GM19455 (cell line): ENCODE measurements at regions not wholly inside any gene's neighbourhood (a gene's known extent, or its start where the extent isn't known, plus 50 kb on each side); places are given as distances from the start of the nearest gene placed in this dataset.

Source experiments
- ATAC-seq: cut with Tn5 transposase; IDR thresholded peaks from one replicate; pipeline ENCODE4 v1.9.1; 2021; ENCODE audit not compliant: unreplicated experiment

DNA sequence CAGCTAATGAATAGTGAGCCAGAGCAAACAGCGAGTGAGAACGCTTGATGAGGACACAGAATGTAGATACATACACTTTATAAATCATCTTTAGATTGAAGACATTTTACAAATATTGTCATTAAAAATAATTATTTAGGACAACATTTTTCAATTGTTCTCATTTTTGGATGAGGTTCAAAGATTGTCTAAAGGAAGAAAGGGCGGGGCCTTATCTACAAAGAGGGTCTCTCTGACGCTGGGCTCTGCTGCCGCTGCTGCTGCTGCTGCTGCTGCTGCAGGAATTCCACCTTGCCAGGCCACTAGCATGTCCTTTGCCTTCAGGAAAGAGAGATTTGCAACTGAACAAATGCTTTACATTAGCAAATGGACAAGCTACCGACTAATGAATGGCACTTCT is 220.7 kb upstream of the TMEM161B start:
- no peak for ATAC-seq

DNA sequence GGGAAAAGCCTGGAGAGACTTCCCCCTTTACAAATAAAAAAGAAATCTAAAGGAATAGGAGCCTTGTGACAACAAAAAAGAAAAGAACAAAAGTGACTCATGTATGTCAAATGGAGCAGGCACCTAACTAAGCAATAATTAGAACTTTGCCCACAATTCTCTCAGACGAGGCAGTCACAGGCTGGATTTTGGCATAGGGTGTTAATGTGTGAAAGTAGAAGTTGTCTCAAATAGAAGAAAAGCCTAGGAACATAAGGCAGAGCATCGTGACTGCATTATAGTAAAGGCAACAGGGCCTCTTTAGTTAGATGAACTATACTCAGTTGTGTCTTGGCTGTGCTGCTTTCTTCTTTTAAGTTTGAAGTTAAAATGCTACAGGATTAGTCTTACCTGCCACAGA is 219.9 kb upstream of the TMEM161B start:
- no peak for ATAC-seq

DNA sequence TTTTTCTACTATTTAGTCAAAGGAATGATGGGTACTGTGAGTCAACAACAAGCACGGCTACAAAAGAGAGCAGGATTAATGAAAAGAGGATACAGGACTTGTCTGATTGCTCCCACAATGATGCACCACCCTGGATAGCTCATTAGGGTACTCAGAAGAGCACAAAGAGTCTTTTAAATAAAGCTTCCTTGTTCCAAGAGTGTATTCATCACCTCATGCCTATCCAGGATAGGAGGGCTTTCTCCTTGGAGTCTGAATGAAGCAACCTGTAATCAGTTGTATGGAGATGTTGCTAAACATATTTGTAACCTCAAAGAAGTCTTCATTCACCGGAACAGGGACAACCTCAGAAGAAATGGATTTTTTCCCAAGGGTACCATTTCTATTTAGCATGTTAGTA is 219.5 kb upstream of the TMEM161B start:
- ATAC-seq: no peak

DNA sequence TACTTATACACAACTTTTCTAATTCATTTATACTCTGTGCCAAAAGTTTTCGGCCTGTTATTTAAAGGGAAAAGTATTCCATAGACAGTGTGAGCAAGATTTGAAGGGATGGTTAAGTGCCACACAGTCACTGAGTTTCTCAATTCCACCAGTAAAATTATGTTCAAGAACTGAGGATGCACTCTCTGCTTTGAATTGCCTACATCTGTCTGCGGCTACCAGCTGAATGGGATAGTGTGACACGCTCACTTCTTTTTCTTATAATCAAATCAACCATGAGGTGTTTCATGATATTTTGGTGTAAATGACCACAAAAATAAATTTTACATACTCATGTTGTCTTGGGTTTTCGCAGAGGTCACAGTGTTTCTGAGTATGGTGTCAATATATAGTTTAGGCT is 218.4 kb upstream of the TMEM161B start:
- ATAC-seq: no peak

DNA sequence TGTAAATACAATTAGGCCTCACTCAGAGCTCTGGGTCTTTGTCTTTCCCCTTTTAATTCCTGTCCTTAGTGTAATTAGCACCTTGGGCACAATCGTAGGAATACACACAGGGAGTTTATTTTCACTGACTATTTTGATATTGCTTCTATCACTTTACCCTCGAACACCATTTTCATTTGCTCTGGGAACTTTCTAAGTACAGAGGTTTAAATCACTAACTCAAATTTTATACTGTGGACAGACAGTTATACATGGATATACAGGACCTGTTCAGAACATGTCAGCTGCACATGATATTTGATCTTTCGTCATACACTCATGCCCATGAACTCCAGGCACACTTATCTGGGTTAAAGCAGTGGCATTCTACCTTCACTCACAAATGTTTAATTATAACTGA is 217.8 kb upstream of the TMEM161B start:
- ATAC-seq: no peak

DNA sequence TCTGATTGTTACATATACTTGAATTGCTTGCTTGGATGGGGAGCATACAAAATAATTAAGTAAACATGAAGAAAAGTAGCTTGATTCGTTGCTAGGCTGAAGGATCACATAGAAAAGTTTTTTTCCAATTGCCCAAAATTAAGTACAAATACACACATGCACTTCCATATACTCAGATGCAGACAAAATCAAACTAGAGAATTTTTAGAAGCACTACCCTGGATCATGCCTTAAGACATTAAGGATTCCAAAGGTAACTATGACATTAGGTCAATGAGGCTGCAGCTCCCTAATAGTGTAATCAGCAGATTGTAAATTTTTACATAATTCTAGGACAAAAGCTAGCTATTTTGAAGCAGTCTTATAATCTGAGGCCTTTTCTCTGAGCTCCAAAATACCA is 216.9 kb upstream of the TMEM161B start:
- ATAC-seq: no peak

DNA sequence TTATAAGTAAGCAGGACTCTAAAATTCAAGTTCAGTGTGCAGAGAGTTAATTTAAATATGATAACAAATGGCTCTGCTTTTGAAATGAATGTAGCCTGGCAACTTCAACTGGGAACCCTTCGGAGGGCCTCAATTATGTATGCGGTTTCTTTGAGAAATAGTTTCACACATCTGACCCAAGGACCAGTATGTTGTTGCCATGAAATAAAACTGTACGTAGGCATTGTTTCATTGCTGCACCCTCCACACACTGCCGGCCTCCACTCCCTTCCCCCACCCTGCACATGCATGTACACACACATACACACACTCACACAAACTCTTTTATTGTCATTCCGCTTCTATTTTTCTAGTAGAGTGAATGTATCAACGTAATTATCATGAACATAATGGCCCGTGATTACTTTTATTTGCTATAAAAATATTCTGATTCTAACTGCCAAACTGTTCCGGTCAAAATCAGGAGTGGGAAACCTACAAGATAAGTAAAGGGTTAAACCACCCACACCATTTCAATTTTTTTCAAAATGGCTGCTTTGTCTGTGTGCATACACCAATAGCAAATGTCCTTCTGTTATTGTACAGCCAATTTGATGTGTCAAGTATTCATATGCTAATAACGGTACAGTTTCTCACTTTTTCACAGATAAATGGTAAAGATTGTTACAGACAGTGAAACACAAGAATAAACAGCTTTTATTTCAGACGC is 215.5 kb upstream of the TMEM161B start:
- no peak for ATAC-seq

DNA sequence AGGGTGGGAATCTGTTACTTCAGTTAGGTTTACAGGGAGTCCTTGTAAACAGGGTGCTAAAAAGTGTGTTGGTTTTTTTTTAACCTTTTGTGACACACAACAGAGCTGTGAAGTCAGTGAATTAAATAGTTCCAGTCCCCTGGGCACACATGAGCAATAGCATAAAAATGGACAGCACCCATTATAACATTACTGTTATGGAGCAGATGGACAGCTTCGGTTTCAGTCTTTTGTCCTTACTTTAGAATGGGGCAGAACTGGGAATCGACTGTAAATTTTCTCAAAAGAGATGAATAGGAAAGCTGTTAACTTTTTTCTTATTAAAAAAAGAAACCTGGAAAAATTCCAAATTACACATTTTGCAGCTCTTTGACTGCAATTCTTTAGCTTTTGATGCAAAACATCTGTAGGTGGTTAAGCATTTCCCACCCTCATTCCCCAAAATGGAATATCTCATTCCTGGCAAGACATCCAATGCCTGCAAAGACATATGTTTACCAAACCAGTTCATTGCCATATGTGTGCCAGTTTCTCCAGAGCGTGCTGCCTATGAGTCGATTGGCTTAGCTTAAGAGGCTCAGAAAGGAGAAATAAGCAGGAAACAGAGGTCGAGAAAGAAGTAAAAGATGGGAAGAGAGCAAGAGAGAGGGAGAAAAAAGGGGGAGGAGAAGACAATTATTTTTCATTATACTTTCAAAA is 212.3 kb upstream of the TMEM161B start:
- ATAC-seq: no peak

DNA sequence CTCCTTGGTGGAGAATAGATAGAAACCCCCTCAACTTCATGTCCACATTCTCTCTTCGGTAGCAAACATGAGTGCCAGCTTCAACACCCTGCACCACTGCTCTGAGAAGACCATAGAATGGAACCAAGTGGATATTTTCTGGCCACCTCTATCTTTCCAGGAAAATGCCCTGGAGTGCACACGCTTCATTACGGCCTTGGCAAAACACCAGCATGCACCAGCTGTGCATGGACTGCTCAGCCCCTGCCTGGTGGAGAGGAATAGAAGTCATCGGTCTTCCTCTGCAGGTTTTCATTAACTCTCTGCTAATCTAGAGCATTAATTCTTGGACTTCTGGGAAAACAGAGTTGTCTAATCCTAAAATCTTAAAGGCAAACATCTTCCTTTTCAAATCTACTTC is 211.6 kb upstream of the TMEM161B start:
- no peak for ATAC-seq

DNA sequence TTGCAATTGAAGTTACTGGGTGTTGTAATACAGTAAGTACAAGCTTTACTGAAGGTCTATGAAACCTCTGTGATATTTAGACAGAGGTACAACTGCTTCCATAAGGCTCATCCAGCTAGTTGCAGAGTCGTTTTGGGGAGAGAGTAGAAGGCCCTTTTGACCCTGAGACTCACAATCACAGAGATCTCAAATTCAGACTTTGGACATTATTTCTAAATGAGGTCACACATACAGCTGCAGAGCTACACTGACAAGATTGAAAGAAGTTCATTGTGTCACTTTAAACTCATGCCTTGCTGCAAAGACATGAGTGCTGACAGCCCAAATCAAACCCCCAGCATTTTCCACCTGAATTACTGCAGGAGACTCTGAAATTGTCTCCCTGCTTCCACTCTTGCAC is 205.9 kb upstream of the TMEM161B start:
- ATAC-seq: no peak

DNA sequence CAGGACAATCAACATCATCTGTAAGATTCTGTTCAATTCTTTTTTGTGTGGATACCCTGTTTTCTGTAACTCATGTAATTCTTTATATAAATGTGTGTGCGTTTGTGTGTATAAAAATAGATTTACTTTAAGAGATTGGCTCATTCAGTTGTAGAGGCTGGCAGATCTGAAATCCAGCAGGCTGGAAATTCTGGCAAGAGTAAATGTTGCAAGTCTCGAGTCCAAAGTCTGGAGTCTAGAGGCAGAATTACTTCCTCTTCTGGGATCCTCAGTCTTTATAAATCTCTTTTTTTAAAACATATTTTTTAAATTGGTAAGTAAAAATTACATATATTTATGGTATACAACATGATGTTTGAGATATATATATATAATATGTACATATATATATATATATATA is 202.1 kb upstream of the TMEM161B start:
- ATAC-seq: no peak

DNA sequence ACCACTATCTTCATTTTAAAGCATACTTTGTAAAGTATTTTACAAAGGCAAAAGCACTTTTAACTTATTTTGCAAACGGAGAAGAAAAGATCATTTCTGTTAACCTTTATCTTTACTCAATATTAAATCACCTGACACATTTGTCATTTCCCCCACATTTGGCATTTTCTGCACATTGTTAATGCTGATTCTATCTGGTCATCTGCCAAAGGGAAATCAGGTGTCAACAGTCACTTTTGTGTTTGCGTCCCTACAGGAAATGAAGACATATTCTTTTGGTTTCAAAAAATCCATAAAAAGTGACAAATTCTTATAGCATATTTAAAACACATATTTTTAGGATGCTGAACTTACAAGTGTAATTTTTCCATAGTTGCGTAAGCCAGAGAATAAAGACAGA is 191.3 kb upstream of the TMEM161B start:
- no peak for ATAC-seq

DNA sequence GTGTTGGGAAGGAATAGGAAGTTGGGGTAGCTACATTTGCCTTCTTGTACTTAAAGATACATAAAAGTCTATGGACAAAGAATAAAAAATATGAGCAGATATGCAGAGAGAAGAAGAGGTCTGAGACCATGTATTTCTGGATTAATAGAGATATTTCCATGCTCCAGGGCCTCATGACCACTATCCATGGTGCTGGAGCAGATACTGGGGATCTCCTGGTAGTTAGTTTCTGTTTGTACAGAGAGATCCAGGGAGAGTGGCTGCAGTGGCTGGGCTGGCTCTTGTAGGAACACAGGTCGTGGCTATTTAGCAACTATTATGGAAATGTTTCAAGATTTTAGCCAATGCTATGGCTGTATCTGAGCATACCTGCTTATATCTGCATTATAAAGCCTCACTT is 184.2 kb upstream of the TMEM161B start:
- no peak for ATAC-seq

DNA sequence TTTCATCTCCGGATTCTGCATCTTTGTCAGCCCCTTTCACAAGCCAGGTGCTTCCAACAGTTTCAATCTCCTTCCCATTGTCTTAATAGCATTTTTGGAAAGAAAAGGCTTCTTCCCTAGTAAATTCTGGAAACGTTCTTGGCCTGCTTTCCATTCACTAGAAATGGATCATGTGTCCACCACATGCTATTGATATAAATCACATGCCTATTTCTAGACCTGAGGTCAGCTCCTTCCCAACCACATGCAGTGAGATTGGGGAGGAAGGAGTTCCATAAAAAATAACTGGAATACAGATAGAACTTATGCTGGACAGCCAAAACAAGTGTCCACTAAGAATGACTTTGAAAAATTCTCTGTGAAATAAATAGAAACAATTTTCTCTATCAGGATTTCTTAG is 181.6 kb upstream of the TMEM161B start:
- no peak for ATAC-seq

DNA sequence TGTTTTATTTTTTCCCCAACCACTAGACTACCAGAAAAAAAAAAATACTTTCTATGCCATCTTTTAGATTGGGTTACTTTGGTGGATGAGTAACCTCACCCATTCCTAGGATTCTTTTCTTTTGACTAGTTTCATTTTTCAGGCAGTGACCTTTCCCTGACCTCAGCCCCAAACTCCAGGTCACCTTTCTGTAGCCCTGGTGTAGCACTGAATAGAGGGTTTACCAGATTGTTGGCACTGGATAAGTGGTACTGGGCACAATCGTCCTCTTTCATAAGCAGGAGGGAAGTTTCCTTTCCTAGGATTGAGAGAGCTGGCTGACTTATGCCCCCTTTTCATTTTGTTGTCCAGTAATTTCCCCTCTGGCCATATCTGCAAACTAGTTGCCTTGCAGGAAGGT is 169.4 kb upstream of the TMEM161B start:
- ATAC-seq: no peak

DNA sequence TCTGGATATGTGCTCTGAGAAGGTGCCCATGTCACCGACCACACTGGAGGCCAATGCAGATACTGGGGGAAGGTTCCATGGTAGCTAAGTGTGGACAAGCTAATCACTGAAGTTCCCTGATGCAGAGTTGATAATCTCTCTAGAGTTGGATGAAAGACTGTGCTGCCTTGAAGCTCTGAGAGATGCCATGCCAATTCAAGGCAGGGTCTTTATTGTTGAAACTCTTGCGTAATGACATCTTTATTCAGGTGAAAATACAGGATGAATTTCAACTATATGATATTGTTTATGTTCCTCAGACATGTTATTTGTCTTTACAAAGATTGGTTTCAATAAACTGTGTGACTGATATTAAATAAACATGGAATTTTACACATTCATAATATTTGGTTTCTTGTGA is 167.6 kb upstream of the TMEM161B start:
- ATAC-seq: no peak

DNA sequence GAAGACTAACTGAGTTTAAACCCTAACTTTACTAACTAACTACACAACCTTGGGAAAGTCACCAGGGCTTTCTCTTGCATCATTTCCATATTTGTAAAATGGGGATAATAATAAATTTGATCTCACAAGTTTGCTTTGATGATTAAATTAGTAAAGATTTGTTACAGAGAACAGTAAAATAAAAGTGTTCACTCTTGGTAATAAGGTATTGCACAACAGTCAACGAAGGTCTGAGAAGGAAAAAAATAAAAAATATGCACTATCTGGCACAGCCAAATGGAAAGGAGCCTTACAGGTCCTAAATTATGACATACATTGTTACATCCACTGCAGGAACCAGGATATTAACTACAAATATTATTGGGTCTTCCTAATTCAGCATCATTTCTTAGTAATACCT is 160.0 kb upstream of the TMEM161B start:
- ATAC-seq: no peak

DNA sequence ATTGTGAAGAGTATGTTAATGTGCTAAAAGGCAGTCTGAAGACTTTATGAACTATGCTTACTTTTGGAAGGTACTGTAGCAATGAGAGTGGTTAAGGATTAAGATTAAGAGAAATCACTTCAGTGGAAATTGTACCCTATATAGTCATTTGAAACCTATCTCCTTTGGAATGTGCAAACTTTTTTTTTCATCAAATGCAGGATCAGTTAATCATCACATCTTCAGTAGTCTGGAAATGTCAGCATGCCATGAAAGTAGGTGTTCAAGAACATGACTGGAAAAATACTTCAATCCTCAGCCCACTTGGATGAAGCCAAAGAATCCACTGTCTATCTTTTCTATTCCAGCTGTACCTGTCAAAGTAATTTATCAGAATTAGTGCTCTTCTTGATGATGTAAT is 157.8 kb upstream of the TMEM161B start:
- ATAC-seq: no peak

DNA sequence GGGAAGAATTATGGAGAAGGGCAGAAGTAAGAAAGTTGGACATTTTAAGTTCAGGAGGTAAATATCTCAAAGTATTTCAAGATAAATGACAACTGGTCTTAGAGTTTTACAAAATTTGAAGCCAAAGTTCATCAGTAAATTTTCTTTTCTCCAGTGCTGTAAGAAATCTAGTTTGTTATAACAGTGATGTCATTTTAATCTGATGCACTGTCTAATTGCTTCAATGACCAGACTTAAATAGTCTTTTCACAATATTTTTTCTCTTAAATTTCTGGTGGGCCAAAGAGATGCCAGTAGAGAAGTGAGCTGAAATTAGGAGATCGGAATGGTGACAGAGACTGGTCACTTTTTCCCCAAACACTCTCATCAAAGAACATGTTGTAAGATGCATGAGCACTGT is 156.5 kb upstream of the TMEM161B start:
- no peak for ATAC-seq

DNA sequence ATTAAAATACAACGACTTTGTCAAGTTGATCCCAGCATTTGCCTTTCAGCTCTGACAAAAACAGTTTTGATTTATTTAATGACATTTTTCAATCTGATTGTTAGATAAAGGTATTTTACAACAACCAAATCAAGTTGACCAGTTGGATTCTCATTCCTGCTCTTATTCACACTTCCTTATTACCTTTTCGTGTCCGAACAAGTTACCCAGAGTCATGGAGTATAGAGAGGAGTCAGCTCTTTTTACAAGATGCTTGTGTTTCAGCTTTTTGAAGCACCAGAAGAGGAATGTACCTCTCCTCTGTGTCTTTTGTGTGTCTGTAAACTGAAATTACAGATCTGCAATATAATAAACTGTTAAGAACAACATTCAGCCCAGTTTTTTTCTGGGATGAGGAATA is 151.3 kb upstream of the TMEM161B start:
- ATAC-seq: no peak

DNA sequence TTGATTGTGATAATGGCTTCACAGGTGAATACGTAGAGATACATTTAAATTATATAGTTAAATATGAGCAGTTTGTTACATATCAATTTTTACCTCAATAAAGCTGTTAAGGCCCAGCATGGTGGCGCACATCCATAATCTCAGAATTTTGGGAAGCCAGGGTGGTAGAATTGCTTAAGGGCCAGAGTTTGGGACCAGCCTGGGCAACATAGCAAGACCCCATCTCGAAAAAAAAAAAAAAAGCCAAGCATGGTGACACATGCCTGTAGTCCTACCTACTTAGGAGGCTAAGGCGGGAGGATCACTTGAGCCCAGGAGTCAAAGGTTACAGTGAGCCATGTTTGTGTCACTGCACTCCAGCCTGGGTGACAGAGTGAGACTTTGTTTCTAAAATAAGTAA is 138.7 kb upstream of the TMEM161B start:
- ATAC-seq: no peak

DNA sequence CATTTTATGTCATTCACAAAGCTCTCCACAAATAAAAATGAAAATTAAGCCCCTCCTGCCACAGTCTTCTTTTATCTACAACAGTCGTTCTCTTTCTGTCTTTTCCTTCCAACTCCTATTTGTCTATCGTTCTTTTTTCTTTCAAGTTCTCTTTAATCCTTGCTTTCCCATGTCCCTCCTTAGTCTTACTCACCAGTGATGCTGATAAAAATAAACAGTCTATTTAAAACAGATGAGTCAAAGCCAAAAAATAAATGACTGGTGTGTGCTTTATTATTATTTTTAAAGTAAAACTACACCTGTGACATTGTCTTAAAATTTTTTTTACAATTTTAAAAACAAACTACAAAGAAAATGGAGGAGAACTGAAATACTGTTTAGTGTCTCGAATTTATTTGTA is 137.1 kb upstream of the TMEM161B start:
- no peak for ATAC-seq

DNA sequence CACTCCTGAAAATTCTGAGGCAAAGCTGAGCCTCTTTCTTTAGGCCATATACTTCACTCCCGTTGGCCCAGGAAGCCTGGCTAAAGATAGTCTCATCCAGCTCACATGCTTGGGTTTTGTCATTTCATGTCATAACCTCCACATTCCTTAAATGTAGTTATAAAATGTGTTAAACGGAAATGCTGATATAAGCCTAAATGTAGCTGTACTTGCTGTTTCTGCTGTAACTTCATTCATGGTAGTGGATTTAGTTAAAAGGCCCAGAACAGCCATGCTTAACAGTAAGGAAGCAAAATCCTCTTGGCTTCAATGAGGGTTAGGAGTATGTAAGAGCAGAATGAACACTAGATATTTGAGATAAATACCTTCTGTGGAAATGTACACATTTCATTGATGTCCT is 135.8 kb upstream of the TMEM161B start:
- no peak for ATAC-seq
